GM19372 (cell line): ENCODE measurements at regions not wholly inside any gene's neighbourhood (a gene's known extent, or its start where the extent isn't known, plus 50 kb on each side); places are given as distances from the start of the nearest gene placed in this dataset.
"Not testable (repeated sequence)": the region's sequence is repeated elsewhere in the genome, so short reads cannot be mapped to it uniquely, and the experiment has no call there.

ENCODE experiments used
- ATAC-seq: cut with Tn5 transposase; IDR thresholded peaks from one replicate; pipeline ENCODE4 v1.9.1; 2021; ENCODE audit warnings: mild to moderate bottlenecking, low read depth, moderate library complexity; ENCODE audit not compliant: unreplicated experiment

DNA sequence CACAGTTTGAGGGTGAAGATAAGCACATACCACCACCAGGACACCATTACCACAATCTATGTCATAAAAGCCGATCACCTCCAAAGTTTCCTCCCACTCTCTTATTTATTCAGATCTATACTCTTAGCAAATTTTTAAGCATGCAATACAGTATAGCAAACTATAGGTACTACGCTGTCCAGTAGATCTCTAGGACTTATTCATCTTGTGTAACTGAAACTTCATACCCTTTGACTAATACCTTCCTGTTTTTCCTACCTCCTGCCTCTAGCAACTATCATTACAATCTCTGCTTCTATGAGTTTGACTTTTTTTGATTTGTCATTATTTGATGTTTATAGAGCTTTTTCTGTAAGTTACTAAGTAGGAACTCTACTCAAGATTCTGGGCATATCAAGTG, 84.5 kb upstream of the MANSC4 start:
- no peak for ATAC-seq

DNA sequence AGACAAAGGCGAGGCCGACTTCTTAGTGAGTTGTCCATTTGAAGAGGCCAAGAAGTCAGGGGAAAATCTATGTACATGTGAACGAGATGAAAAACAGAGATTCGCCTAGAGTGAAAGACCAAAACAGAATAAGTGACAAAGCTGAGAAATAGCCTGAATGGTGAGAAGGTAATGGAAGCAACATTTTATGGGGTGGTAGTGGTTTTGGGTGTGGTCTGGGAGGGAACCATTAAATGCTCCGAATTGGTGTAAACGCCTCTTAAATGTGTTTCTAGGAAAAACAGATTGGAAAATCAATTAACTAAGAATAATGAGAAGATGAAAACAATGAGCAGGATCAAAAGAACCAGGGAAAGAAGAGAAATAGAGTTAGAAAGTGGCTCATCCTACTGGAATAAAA, 83.8 kb upstream of the MANSC4 start:
- no peak for ATAC-seq

DNA sequence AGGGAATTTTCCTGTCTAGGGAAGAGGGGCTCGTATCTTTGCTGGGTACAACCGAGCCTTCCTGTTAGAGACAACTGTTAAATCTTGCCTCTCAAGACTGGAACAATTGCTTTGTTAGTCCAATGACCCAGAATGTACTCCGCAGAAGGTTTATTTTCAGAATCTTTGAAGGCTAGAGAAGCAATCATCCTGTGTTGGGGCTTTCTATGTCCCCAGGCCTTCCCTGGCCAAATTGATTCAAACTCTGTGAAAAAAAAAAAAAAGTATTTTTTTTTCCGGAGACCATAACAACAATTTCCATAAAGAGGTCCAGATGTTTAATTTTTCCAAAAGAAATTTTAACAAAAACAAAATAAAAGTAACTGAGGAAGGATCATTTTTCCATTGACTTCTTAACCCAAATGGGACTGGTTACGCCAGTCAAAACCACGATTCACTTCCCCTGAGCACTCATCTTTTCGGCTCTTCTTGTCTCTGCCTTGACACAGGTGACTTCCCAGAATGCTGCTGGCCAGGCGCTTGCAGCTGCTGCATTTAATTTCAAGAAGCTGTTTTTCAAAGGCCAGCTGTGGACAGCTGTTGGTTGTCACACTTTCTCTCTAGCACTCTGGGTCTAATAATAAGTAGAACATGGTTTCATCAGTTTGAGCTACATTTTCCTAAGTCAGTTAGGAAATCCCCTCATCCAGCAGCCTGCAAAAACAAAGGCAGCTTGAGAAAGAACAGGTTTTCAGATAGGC, 81.6 kb upstream of the MANSC4 start:
- ATAC-seq, result peak; percentile 74

DNA sequence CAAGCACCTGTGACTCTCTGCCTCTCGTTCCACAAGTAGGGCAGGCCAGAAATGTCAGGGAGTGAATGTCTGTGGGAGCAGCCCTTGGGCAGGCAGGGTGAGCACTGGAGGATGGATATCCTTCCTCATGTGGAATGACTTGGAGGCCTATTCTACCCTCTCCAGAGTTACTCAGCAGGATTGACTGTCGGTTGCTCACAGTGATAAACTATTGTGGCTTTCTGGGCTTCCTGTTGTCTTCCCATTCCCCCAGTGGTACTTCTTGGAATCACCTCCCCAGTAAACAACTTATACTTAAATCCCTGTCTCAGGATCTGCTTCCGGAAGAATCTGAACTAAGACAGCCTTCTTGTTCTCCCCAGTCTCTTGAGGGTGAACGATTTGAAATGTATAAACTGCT, 79.6 kb upstream of the MANSC4 start:
- ATAC-seq, result no peak

DNA sequence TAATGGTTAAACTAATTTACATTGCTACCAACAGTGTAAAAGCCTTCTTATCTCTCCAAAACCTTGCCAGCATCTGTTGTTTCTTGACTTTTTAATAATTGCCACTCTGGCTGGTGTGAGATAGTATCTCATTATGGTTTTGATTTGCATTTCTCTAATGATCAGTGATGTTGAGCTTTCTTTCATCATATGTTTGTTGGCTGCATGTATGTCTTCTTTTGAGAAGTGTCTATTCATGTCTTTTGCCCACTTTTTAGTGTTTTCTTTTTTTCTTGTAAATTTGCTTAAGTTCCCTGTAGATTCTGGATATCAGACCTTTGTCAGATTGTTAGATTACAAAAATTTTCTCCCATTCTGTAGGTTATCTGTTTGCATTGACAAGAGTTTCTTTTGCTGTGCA, 77.0 kb upstream of the MANSC4 start:
- ATAC-seq, result not testable (repeated sequence)

DNA sequence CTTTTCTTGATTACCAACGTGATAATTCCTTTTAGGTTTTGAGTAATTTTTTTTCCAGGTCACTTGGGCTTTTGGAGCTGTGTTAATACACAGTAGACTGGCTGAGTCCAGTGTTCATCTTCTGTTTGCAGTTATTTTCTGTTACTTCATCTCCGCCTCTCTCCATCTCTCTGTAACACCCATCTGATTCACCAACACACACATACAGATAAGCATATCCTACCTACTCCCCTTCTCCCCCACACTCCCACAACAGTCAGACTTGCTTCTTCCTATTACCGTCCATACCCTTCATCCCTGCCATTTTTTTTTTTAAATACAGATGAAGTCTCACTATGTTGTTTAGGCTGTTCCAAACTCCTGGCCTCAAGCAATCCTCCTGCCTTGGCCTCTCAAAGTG, 72.7 kb upstream of the MANSC4 start:
- ATAC-seq, result no peak
